ENCODE measurements at regions not wholly inside any gene's neighbourhood (a gene's known extent, or its start where the extent isn't known, plus 50 kb on each side); places are given as distances from the start of the nearest gene placed in this dataset.

DNA sequence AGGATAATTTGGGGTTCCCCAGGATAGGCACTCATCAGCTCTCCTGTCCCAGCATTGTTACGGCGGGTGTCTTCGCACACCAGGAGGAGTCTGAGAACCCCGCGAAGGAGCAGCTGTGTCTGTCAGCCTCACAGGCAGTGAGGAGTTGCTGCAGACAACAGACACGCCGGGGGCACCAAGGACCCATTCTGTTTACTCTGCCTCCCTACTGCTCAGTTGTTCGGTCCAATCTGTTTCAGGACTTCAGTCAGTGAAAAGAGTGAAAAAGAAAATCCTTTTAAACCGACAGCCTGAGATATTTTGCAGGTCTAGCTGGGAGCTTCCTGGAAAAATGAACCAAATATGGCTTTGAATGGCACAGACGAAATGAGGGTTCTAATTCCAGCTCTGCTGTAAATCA, 288.4 kb downstream of the OMA1 start:
- H3K4me3 ChIP-seq (ENCODE audit: insufficient read depth, low read depth, low read length), result no peak overlapping the region
- no peaks in the 10 kb centered on the region for H3K9me3 ChIP-seq (ENCODE audit: insufficient read depth, low read depth, low read length)
- no peaks in the 10 kb centered on the region for H4K20me1 ChIP-seq (ENCODE audit: insufficient read depth, low read length)
- H3K27me3 ChIP-seq (ENCODE audit: insufficient read depth, low read length), result peaks cover 3% of the 10 kb centered on the region
- no peak overlapping the region for H3K4me2 ChIP-seq (ENCODE audit: low read length)
- H3K36me3 ChIP-seq (ENCODE audit: insufficient read depth, low read length), result no peaks in the 10 kb centered on the region
- TF ChIP-seq, protein P1, sequence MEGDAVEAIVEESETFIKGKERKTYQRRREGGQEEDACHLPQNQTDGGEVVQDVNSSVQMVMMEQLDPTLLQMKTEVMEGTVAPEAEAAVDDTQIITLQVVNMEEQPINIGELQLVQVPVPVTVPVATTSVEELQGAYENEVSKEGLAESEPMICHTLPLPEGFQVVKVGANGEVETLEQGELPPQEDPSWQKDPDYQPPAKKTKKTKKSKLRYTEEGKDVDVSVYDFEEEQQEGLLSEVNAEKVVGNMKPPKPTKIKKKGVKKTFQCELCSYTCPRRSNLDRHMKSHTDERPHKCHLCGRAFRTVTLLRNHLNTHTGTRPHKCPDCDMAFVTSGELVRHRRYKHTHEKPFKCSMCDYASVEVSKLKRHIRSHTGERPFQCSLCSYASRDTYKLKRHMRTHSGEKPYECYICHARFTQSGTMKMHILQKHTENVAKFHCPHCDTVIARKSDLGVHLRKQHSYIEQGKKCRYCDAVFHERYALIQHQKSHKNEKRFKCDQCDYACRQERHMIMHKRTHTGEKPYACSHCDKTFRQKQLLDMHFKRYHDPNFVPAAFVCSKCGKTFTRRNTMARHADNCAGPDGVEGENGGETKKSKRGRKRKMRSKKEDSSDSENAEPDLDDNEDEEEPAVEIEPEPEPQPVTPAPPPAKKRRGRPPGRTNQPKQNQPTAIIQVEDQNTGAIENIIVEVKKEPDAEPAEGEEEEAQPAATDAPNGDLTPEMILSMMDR (IDR thresholded peaks at IDR 0.05; ENCODE audit: insufficient read depth, low read depth, low read length), result no peak
- no peak for TF ChIP-seq EZH2 (IDR thresholded peaks at IDR 0.05; ENCODE audit: insufficient read depth, low read length)
- H3K9ac ChIP-seq (ENCODE audit: low read length), result no peak overlapping the region
- no peak overlapping the region for H3K4me3 Mint-ChIP-seq (ENCODE audit: unreplicated experiment)
- H3K27ac ChIP-seq (ENCODE audit: low read depth, low read length), result no peak overlapping the region
- no peaks in the 10 kb centered on the region for H3K4me1 ChIP-seq (ENCODE audit: insufficient read depth, low read length)
- H2AFZ ChIP-seq (ENCODE audit: low read depth, low read length), result no peak overlapping the region
- H3K4me1 Mint-ChIP-seq (ENCODE audit: low read depth, unreplicated experiment), result no peaks in the 10 kb centered on the region
- no peak for DNase-seq (ENCODE audit: low read depth)
- H3K27ac Mint-ChIP-seq (ENCODE audit: unreplicated experiment), result no peak overlapping the region
- no peak for FAIRE-seq
- H3K27me3 Mint-ChIP-seq (ENCODE audit: low read depth, unreplicated experiment), result peaks cover 8% of the 10 kb centered on the region
- peaks cover 2% of the 10 kb centered on the region for H3K9me3 Mint-ChIP-seq (ENCODE audit: unreplicated experiment)
- no peaks in the 10 kb centered on the region for H3K79me2 ChIP-seq (ENCODE audit: insufficient read depth, low read length)
- H3K36me3 Mint-ChIP-seq (ENCODE audit: low read depth, unreplicated experiment), result no peaks in the 10 kb centered on the region

DNA sequence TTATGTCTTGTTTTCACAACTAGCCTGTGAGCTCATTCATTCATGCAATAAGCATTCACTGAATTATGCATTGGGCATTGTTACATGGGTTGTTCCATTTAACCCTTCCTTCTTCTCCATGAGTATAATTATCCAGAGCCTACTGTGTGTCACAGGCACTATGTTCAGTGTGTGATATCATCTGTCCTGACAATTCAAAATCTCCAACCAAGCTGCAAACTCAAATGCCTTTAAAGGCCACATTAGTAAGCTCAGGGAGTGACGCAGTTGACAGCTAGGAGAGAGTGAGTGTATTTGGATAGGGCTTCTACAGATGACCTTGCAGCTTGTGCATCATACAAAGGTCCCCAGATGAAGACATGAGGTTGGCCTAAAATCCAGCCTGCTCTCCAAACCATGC, 289.5 kb downstream of the OMA1 start:
- FAIRE-seq (no peak), DNase-seq (ENCODE audit: low read depth) (no peak)
- Mint-ChIP-seq H3K4me1 (ENCODE audit: low read depth, unreplicated experiment) (no peaks in the 10 kb centered on the region), H3K4me3 (ENCODE audit: unreplicated experiment) (no peak overlapping the region), H3K9me3 (ENCODE audit: unreplicated experiment) (peaks cover 2% of the 10 kb centered on the region), H3K27ac (ENCODE audit: unreplicated experiment) (no peak overlapping the region), H3K27me3 (ENCODE audit: low read depth, unreplicated experiment) (peaks cover 15% of the 10 kb centered on the region), H3K36me3 (ENCODE audit: low read depth, unreplicated experiment) (no peaks in the 10 kb centered on the region)
- no peak overlapping the region for H3K4me3 ChIP-seq (ENCODE audit: insufficient read depth, low read depth, low read length)
- no peaks in the 10 kb centered on the region for H3K9me3 ChIP-seq (ENCODE audit: insufficient read depth, low read depth, low read length)
- H2AFZ ChIP-seq (ENCODE audit: low read depth, low read length), result no peak overlapping the region
- no peak overlapping the region for H3K9ac ChIP-seq (ENCODE audit: low read length)
- H3K4me1 ChIP-seq (ENCODE audit: insufficient read depth, low read length), result no peaks in the 10 kb centered on the region
- peaks cover 3% of the 10 kb centered on the region for H3K27me3 ChIP-seq (ENCODE audit: insufficient read depth, low read length)
- H3K4me2 ChIP-seq (ENCODE audit: low read length), result no peak overlapping the region
- H4K20me1 ChIP-seq (ENCODE audit: insufficient read depth, low read length), result no peaks in the 10 kb centered on the region
- no peaks in the 10 kb centered on the region for H3K36me3 ChIP-seq (ENCODE audit: insufficient read depth, low read length)
- no peaks in the 10 kb centered on the region for H3K79me2 ChIP-seq (ENCODE audit: insufficient read depth, low read length)
- TF ChIP-seq EZH2 (IDR thresholded peaks at IDR 0.05; ENCODE audit: insufficient read depth, low read length), result no peak
- TF ChIP-seq, protein P1 (IDR thresholded peaks at IDR 0.05; ENCODE audit: insufficient read depth, low read depth, low read length), result no peak
- H3K27ac ChIP-seq (ENCODE audit: low read depth, low read length), result no peak overlapping the region

DNA sequence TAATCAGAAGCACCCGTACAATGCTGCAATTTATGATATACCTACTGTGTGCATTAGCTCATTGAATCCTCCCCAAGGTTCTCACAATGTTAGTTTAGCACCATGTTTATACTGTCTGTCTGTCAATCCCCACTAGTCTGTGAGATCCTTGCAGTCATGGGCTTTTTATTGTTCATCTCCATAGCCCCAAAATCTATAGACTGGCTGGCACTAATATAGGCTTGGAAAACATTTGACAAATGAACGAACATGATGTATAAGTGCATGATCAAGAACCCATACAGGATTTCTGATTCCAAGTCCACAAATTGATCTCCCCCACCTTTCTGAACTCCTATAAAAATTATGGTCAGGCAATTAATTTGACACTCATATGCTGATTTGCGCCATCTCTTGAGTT, 290.0 kb downstream of the OMA1 start:
- Histone ChIP-seq H3K4me1 (ENCODE audit: insufficient read depth, low read length) (no peaks in the 10 kb centered on the region), H3K9me3 (ENCODE audit: insufficient read depth, low read depth, low read length) (no peaks in the 10 kb centered on the region), H2AFZ (ENCODE audit: low read depth, low read length) (no peak overlapping the region), H3K9ac (ENCODE audit: low read length) (no peak overlapping the region), H3K4me2 (ENCODE audit: low read length) (no peak overlapping the region), H3K27ac (ENCODE audit: low read depth, low read length) (no peak overlapping the region), H4K20me1 (ENCODE audit: insufficient read depth, low read length) (no peaks in the 10 kb centered on the region), H3K79me2 (ENCODE audit: insufficient read depth, low read length) (no peaks in the 10 kb centered on the region), H3K4me3 (ENCODE audit: insufficient read depth, low read depth, low read length) (no peak overlapping the region), H3K36me3 (ENCODE audit: insufficient read depth, low read length) (no peaks in the 10 kb centered on the region), H3K27me3 (ENCODE audit: insufficient read depth, low read length) (peaks cover 3% of the 10 kb centered on the region)
- peaks cover 2% of the 10 kb centered on the region for H3K9me3 Mint-ChIP-seq (ENCODE audit: unreplicated experiment)
- H3K4me3 Mint-ChIP-seq (ENCODE audit: unreplicated experiment), result no peak overlapping the region
- FAIRE-seq (no peak), DNase-seq (ENCODE audit: low read depth) (no peak)
- no peak for TF ChIP-seq EZH2 (IDR thresholded peaks at IDR 0.05; ENCODE audit: insufficient read depth, low read length)
- TF ChIP-seq, protein P1 (IDR thresholded peaks at IDR 0.05; ENCODE audit: insufficient read depth, low read depth, low read length), result no peak
- H3K27me3 Mint-ChIP-seq (ENCODE audit: low read depth, unreplicated experiment), result peaks cover 17% of the 10 kb centered on the region
- H3K36me3 Mint-ChIP-seq (ENCODE audit: low read depth, unreplicated experiment), result no peaks in the 10 kb centered on the region
- H3K4me1 Mint-ChIP-seq (ENCODE audit: low read depth, unreplicated experiment), result no peaks in the 10 kb centered on the region
- no peak overlapping the region for H3K27ac Mint-ChIP-seq (ENCODE audit: unreplicated experiment)

Measured in astrocyte (in vitro differentiated cells and primary cell).